Hepatocyte (in vitro differentiated cells): ENCODE measurements at regions not wholly inside any gene's neighbourhood (a gene's known extent, or its start where the extent isn't known, plus 50 kb on each side); places are given as distances from the start of the nearest gene placed in this dataset.

Source experiments
- CTCF ChIP-seq: fragments of 200-600 bp; sonication (generic); IDR thresholded peaks from 2 replicates; pipeline ENCODE4 v1.5.1; 2016; ENCODE audit warnings: antibody characterized with exemption, mild to moderate bottlenecking; ENCODE audit not compliant: poor library complexity
- EZH2 ChIP-seq: fragments of 200-600 bp; sonication (generic); IDR thresholded peaks from 2 replicates; pipeline ENCODE4 v1.6.1; 2016; ENCODE audit warnings: antibody characterized with exemption, mild to moderate bottlenecking, borderline replicate concordance
- EZH2phosphoT487 ChIP-seq: fragments of 200-600 bp; sonication (generic); IDR thresholded peaks from one replicate; pipeline ENCODE4 v1.6.1; 2018; ENCODE audit warnings: antibody characterized with exemption, mild to moderate bottlenecking, low read depth, moderate library complexity; ENCODE audit not compliant: unreplicated experiment, severe bottlenecking

DNA sequence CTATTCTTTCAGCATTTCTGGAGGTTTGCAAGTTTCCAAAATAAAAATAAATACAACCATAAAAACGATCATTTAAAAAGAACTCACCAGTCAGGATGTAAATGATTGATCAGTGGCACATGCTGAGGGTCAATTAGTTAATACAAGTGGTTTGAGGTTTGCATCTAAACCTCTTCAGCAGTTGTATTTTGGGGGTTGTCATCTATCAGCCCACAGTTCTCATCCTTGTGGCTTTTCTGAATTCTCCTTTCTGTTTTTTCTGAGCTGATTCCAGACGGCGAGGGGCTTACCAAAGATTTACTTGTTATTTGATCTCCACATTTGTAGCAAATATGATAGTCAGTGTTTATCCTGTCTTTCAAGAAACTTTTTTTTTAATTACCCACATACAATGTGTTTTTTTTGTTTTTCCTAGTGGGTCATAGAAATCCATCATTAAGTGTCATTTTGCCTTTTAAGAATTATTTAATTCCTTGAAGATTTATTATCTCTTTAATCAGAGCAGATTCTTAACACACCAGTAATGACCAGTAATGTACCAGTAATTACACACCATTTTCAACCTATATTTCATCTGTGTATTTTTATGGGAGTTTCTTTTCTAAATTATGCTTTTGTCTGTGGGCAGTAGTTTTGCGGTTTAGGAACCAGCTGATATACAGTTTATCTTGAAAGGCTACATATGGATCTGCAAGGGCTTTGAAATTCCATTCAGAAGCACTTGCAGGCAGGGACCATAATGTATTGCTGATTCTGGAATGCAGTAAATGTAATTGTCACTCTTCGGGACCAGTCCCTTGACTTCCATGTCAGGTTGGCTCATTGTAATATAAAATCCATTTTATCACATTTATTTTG, 56.3 kb upstream of the DAAM1 start:
- TF ChIP-seq CTCF (no peak), EZH2phosphoT487 (no peak), EZH2 (no peak)
